NCI-H2196 treated with DMSO at 0.1 percent for 48 hours (cell line): ENCODE measurements at regions not wholly inside any gene's neighbourhood (a gene's known extent, or its start where the extent isn't known, plus 50 kb on each side); places are given as distances from the start of the nearest gene placed in this dataset.

Source experiments
- DNase-seq: peaks from one replicate; lab custom pipeline; 2025; ENCODE audit not compliant: unreplicated experiment; lab: John Stamatoyannopoulos, UW

- DNase-seq, result no peak
Measured at GRCh38 chr18:78902795-78903435, 76.7 kb upstream of the SALL3 start.

- no peak for DNase-seq
Measured at GRCh38 chr18:78903436-78904178, 76.0 kb upstream of the SALL3 start.

DNA sequence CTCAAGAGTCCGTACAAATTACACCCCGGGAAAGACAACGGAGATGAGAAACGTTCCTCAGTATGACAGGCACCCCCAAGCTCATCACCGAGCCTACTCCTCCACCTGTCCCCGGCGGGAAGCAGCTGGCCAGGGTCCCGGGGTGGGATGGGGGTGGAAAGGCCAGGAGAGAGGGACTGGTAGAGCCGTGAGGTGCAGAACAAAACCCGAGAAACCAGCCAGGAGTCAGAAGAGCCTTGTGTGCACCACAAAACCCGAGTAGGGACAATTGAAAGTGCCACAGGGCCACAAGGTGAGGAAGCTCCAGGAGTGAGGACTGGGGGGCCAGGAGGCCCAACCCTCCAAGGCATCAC, 75.5 kb upstream of the SALL3 start:
- DNase-seq, result no peak

- DNase-seq, result no peak
Measured at GRCh38 chr18:78905334-78905733, 74.3 kb upstream of the SALL3 start.

DNA sequence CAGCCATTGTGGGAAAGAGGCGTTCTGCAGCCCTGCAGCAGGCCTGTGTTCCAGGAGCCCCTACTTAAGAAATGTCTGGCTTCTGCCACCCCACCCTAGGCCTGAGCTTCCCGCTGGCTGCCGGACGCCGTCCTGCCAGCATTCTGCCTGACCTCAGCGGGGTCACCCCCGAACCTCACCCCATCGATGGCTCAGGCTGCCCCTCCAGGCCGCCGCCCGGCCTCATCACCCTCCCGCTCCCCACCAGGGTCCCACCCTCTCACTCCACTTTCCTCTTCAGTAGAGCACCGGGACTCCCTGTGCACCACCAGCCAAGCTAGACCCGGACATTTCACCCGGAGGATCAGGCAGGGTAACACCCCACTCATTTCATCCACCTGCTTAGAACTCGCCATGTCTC, 73.6 kb upstream of the SALL3 start:
- no peak for DNase-seq

DNA sequence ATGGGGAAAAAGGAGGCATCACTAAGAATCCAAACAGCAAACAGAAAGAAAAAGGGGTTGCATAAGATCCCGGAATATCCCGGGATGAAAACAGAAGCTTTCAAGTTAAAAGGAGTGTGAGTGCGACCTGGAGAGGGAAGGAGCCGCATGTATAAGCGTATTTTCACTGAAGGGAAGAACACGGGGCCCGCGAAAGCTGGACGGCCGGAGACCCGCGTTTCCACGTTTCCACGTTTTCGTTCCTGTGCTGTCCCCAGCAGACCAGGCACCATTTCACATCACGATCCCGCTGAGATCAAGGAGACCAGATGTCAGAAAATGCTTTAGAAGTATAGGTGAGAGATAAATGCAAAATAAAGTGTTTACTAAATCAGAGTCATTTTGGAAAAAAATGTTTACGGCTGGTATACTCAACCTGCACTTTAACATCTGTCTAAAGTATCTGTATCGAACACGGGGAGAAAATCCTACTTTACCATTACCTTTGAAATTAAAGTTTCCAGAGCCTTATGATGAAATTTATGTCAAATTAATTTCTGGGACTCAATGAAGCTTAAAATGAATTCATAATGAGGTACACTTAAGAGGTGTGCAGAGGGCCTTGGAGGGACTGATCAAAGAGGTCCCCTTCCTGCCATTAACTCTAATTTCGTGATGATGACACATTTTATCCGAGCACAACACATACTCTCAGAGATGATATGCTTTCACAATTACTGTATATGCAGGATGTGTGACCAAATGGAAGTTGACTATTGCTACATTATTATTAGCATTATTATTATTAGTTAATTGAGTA, 71.0 kb upstream of the SALL3 start:
- no peak for DNase-seq

DNA sequence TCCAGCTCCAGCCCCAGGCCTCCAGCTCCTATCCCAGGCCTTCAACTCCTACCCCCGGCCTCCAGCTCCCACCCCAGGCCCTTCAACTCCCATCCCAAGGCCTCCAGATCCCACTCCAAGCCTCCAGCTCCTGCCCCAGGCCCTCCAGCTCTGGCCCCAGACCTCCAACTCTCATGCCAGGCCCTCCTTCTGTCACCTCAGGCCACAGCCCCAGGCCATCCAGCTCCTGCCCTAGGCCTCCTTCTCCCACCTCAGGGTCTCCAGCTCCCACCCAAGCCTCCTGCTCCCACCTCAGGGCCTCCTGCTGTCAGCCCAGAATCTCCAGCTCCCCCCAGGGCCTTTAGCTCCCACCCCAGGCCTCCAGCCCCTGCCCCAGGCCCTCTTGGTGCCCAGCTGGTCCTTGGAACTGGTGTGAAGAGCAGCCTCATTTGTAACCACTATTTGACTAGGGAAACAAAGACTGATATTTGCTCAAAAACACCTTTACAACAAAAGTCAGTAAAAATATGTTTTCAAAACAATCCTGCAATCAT, 67.8 kb upstream of the SALL3 start:
- DNase-seq, result no peak

GRCh38 chr18:78912336-78912735, 67.3 kb upstream of the SALL3 start:
- DNase-seq, result no peak

DNA sequence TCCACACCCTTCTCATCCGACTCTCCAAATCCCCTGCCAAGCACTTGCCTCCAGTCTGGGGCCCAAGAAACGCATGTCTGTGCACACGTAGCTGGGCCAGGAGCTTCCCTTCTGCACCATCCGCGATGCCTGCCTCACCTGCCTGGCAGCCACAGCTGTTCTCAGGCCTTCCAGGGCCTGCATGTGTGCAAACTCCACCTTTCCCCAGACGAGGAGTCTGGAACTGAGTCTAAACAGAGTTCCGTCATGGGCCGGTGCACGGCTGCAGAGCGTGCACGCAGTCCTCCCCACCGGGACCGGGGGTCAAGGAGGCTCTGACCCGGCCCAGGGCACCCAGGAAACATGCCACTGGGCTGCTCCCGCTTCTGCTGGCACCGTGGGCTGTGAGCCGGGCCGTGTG, 66.8 kb upstream of the SALL3 start:
- DNase-seq, result no peak

- DNase-seq, result no peak
Measured at GRCh38 chr18:78913395-78913794, 66.2 kb upstream of the SALL3 start.

DNA sequence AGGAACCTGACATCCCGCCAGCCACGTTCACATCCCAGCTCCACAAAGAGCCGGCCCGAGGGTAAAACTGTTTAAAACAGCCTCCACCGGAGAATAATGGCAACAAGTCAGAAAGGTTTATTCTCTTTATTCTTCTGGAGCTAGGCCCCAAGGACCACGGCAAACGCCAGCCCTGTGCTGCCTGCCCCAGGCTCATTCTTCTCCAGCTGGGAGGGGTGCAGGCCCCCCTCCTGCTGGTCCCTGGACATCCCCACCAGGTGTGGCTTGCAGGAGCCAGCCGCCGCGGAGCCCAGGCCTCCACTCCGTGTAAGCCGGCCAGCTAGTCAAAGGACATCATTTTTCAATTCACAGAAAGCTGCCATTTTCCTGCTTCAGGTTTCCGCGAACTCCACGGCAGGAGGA, 65.8 kb upstream of the SALL3 start:
- DNase-seq, result no peak

DNA sequence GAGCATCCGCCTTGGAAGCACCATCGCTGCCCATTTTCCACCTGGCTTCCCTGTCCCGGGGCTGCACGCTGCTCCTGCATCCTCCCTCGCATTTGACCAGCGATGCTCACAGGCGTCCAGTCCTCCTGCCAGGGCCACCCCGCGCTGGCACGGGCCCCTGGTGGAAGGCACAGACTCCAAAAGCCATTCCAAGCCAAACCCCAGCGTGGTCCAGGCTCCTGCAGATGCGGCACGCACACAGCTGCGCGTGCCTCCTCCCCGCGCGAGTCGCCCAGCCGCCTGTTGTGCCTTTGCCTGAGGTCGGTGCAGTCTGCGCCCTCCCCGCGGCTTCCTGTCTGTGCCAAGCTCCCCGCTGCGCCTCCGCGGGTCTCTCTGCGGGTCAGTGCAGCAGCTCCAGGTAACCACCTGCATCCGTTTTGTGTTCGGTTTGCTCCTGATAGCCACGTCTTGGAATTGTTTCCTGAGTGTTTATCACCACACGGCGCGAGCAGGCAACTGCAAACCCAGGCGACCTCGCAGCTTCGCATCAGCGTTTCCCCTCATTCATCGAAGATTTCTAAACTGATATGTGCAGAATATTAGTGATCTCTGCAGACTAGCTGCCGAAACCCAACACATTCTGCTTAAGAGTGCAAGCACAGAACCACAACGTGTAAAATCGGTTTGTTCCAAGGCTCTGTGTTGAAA, 65.2 kb upstream of the SALL3 start:
- DNase-seq, result no peak

GRCh38 chr18:78915446-78916008, 64.1 kb upstream of the SALL3 start:
- no peak for DNase-seq

GRCh38 chr18:78918707-78919106, 60.9 kb upstream of the SALL3 start:
- no peak for DNase-seq

GRCh38 chr18:78919956-78920355, 59.7 kb upstream of the SALL3 start:
- DNase-seq, result no peak

GRCh38 chr18:78920456-78921138, 59.0 kb upstream of the SALL3 start:
- DNase-seq, result no peak

GRCh38 chr18:78922856-78923255, 56.8 kb upstream of the SALL3 start:
- no peak for DNase-seq

GRCh38 chr18:78924301-78924700, 55.3 kb upstream of the SALL3 start:
- no peak for DNase-seq

DNA sequence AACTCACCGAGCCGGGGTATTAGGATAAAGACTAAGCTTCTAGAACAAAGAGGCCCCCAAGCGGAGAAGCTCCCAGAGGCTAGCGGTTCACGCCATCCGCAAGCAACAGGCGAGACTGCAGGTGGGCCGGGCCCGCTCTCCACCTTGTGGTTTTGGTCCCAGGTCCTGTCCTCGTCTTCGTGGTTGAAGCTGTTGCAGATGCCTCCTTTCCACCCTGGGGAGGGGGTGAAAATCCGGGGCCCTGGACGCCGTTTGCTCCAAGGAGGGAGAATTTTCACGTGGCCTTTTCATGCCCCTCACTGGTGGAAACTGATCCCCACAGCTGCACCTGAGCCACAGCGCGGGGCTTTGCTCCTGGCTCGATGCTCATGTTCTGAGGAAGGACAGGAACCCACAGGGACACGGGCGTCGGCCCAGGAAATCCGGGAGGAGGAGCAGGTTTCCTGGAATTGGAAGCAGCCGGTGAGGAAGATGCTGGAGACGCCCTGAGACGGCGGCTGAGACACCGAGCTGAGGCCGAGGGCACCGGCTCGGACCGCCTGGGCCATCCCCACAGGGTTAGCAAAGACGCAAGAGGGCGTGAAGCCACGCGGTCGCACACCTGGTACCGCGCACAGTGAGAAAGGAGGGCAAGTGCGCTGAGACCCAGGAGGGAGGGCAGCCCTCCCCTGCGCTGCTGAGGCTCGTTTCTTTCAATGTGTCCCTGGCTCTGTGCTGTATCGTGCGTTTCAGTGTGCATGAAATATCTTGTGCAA, 54.7 kb upstream of the SALL3 start:
- no peak for DNase-seq
